BLaER1 (cell line): ENCODE measurements at regions not wholly inside any gene's neighbourhood (a gene's known extent, or its start where the extent isn't known, plus 50 kb on each side); places are given as distances from the start of the nearest gene placed in this dataset.

ENCODE experiments used
- H3K27ac ChIP-seq: shearing (Covaris generic); formaldehyde crosslinking; 2 replicates; pipeline ENCODE4 v1.8.1; 2022
- H3K27me3 ChIP-seq: shearing (Covaris generic); formaldehyde crosslinking; 2 replicates; pipeline ENCODE4 v1.8.1; 2022
- H3K36me3 ChIP-seq: shearing (Covaris generic); formaldehyde crosslinking; 2 replicates; pipeline ENCODE4 v1.8.1; 2022
- H3K4me1 ChIP-seq: shearing (Covaris generic); formaldehyde crosslinking; 2 replicates; pipeline ENCODE4 v1.8.1; 2022
- H3K4me2 ChIP-seq: shearing (Covaris generic); formaldehyde crosslinking; 2 replicates; pipeline ENCODE4 v1.8.1; 2022
- H3K4me3 ChIP-seq: shearing (Covaris generic); formaldehyde crosslinking; 2 replicates; pipeline ENCODE4 v1.8.1; 2022
- H3K9ac ChIP-seq: shearing (Covaris generic); formaldehyde crosslinking; 2 replicates; pipeline ENCODE4 v1.8.1; 2022
- H3K9me3 ChIP-seq: shearing (Covaris generic); formaldehyde crosslinking; 2 replicates; pipeline ENCODE4 v1.8.1; 2022
- H4K20me1 ChIP-seq: shearing (Covaris generic); formaldehyde crosslinking; 2 replicates; pipeline ENCODE4 v1.8.1; 2022
- Cebpa-rat ChIP-seq: shearing (Covaris generic); IDR thresholded peaks from 2 replicates; pipeline ENCODE4 v1.8.1; 2022

DNA sequence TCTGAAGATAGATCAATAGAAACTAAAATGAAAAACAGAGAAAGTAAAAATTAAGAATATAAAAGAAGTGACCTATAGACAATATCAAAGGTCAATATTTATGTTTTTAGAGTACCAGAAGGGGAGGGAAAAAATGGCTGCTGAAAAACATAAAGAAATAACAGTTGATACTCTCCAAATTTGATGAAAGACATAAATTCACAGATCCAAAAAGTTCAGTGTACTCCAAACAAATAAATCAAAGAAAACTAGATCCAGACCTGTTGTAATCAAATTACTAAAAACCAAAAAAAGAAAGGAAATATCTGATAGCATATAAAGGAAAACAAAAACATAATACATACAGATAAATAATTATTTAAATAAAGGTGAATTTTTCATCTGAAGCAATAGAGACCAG lies 1689.1 kb upstream of the TMEFF2 start:
- H3K27me3 ChIP-seq, result no peaks in the 10 kb centered on the region
- H4K20me1 ChIP-seq, result no peaks in the 10 kb centered on the region
- H3K27ac ChIP-seq, result no peak overlapping the region
- no peak for TF ChIP-seq Cebpa-rat
- H3K9me3 ChIP-seq, result no peaks in the 10 kb centered on the region
- H3K4me3 ChIP-seq, result no peak overlapping the region
- H3K9ac ChIP-seq, result no peak overlapping the region
- H3K4me1 ChIP-seq, result no peaks in the 10 kb centered on the region
- no peaks in the 10 kb centered on the region for H3K36me3 ChIP-seq
- H3K4me2 ChIP-seq, result no peak overlapping the region

DNA sequence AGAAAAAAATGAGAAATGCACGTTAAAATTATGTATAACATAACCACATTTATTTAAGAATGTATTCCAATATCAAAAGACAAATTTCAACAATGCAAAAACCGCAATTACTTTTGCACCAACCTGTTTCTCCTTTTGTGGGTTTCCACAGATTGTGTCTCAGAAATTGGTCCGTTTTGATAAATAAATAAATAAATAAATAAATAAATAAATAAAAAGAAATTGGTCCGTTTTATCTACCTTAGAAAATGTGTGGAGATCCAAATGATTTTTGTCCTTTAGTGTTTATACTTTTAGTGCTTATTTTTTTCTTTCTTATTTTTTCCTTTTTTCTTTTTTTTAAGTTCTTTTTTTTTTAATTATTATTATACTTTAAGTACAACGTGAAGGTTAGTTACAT lies 1682.2 kb upstream of the TMEFF2 start:
- Histone ChIP-seq H3K27ac (no peak overlapping the region), H3K27me3 (no peaks in the 10 kb centered on the region), H3K9me3 (no peaks in the 10 kb centered on the region), H3K4me2 (no peak overlapping the region), H3K4me1 (no peaks in the 10 kb centered on the region), H4K20me1 (no peaks in the 10 kb centered on the region), H3K4me3 (no peak overlapping the region), H3K36me3 (no peaks in the 10 kb centered on the region), H3K9ac (no peak overlapping the region)
- TF ChIP-seq Cebpa-rat, result no peak

DNA sequence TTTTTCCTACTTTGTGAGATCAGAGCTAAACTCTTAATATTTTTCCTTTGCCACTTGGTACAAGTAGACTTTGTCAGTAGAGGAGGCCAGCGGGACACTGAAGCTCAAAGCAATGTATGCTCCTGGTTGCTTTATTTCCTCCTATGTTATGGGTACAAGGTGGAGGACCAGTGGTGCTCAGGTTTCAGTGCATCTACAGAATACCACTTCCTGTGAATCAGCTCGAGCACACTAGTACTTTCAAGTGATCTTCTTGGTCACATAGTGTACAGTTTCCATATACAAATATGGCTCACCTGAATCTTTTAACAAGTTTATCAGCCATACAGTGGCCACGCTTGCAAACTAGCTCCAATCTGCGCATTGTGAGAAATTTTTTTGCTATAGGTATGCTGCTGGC lies 1674.8 kb upstream of the TMEFF2 start:
- H3K4me1 ChIP-seq, result no peaks in the 10 kb centered on the region
- H3K36me3 ChIP-seq, result no peaks in the 10 kb centered on the region
- no peak overlapping the region for H3K27ac ChIP-seq
- H3K9me3 ChIP-seq, result no peaks in the 10 kb centered on the region
- no peaks in the 10 kb centered on the region for H4K20me1 ChIP-seq
- no peak overlapping the region for H3K4me3 ChIP-seq
- TF ChIP-seq Cebpa-rat, result no peak
- no peak overlapping the region for H3K9ac ChIP-seq
- H3K4me2 ChIP-seq, result no peak overlapping the region
- H3K27me3 ChIP-seq, result no peaks in the 10 kb centered on the region

DNA sequence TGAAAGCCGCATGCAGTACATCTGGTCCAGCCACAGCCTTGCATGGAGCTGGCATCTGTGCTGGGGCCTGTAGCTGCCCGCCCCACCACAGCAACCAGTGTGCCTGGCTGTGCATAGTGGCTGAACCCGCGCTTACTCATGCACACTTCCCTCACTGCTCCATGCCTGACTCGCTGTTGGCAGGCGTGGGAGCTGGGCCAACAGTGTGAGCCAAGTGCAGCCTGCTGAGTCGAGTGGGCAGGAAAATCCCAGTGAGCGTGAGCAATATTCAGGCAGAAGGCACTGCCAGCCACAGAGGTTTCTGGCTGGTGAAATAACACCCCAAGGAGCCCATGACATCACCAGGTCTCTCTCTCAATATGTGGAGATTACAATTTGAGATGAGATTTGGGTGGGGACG lies 1674.1 kb upstream of the TMEFF2 start:
- H3K9me3 ChIP-seq, result no peaks in the 10 kb centered on the region
- H3K27ac ChIP-seq, result no peak overlapping the region
- no peak overlapping the region for H3K4me2 ChIP-seq
- no peaks in the 10 kb centered on the region for H4K20me1 ChIP-seq
- no peaks in the 10 kb centered on the region for H3K36me3 ChIP-seq
- no peak for TF ChIP-seq Cebpa-rat
- no peak overlapping the region for H3K9ac ChIP-seq
- H3K27me3 ChIP-seq, result no peaks in the 10 kb centered on the region
- no peaks in the 10 kb centered on the region for H3K4me1 ChIP-seq
- H3K4me3 ChIP-seq, result no peak overlapping the region

DNA sequence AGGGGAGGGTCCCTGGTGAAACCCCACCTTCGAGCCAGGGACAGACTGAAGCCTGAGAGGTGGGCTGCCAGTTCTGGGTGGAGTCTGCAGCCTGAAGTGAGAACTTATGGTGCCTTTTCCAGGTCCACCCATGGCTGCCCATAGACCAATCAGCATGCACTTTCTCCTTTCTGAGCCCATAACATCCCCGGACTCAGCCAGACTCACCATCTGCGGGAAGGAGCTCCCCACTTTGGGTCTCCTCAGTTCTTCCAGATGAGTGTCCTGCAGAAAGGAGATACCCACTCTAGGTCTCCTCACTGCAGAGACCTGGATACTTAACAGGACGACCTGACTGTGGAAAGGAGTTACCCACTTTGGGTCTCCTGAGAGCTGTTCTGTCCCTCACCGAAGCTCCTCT lies 1673.4 kb upstream of the TMEFF2 start:
- H3K36me3 ChIP-seq, result no peaks in the 10 kb centered on the region
- H3K9me3 ChIP-seq, result no peaks in the 10 kb centered on the region
- H3K27me3 ChIP-seq, result no peaks in the 10 kb centered on the region
- H3K4me1 ChIP-seq, result no peaks in the 10 kb centered on the region
- H4K20me1 ChIP-seq, result no peaks in the 10 kb centered on the region
- H3K9ac ChIP-seq, result no peak overlapping the region
- no peak overlapping the region for H3K4me2 ChIP-seq
- H3K27ac ChIP-seq, result no peak overlapping the region
- no peak for TF ChIP-seq Cebpa-rat
- no peak overlapping the region for H3K4me3 ChIP-seq

DNA sequence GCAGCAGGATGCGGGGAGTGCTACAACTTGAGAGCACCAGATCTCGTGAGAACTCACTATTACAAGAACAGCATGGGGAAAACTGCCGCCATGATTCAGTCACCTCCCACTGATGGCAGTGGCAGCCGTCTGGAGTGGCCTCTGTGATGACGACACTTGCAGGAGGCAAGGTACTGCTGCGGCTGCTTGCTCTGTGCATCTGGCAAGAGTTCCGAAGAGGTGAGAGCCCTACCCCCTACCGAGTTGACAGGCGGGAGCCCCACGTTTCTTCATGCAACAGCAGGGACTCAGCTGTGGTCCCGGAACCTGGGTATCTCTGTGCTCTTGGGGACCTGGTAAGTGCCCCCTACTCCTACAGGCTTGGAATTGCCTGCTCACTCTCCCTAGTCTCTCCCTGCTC lies 1672.7 kb upstream of the TMEFF2 start:
- no peaks in the 10 kb centered on the region for H3K9me3 ChIP-seq
- H3K4me1 ChIP-seq, result no peaks in the 10 kb centered on the region
- H3K27ac ChIP-seq, result no peak overlapping the region
- no peaks in the 10 kb centered on the region for H4K20me1 ChIP-seq
- no peak overlapping the region for H3K9ac ChIP-seq
- no peak overlapping the region for H3K4me3 ChIP-seq
- H3K36me3 ChIP-seq, result no peaks in the 10 kb centered on the region
- H3K27me3 ChIP-seq, result no peaks in the 10 kb centered on the region
- no peak overlapping the region for H3K4me2 ChIP-seq
- no peak for TF ChIP-seq Cebpa-rat

DNA sequence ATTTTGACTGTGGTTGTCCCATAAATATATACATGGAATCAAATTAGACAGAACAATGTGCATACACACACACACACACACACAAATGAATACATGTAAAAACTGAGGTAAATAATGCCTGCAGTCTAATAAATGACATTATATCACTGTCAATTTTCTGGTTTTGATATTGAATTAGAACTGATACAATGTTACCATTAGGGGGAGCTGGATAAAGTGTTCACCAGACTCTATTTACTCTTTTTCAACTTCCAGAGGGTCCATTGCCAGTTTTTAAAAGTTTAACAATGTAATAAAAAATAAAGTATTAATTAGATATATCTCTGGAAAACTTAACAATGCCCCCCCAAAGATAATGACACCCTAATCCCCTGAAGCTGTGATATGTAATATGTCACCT lies 1666.8 kb upstream of the TMEFF2 start:
- no peaks in the 10 kb centered on the region for H4K20me1 ChIP-seq
- no peak overlapping the region for H3K9ac ChIP-seq
- no peaks in the 10 kb centered on the region for H3K4me1 ChIP-seq
- no peaks in the 10 kb centered on the region for H3K27me3 ChIP-seq
- H3K4me3 ChIP-seq, result no peak overlapping the region
- no peak for TF ChIP-seq Cebpa-rat
- no peaks in the 10 kb centered on the region for H3K9me3 ChIP-seq
- no peak overlapping the region for H3K4me2 ChIP-seq
- no peaks in the 10 kb centered on the region for H3K36me3 ChIP-seq
- no peak overlapping the region for H3K27ac ChIP-seq

DNA sequence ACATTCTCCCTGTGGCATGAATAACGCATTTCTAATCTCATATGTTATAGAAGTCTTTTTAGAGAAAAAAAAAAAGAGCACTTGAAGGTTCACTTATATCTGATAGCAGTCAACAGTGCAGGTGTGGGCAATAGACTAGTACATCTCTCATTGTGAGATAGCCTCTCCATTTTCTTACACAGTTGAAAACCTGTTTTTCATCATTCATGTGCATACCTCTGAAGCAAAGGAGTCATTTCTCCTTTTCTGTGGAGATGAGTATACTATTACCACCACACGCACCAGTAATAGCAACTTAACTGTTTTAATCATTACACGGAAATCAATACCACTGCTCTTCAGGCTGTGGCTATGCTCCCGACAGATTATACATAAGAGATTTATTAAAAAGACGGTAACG lies 1653.3 kb upstream of the TMEFF2 start:
- Histone ChIP-seq H3K36me3 (no peaks in the 10 kb centered on the region), H3K4me1 (no peaks in the 10 kb centered on the region), H3K4me2 (no peak overlapping the region), H3K27ac (no peak overlapping the region), H4K20me1 (no peaks in the 10 kb centered on the region), H3K27me3 (no peaks in the 10 kb centered on the region), H3K9me3 (no peaks in the 10 kb centered on the region), H3K9ac (no peak overlapping the region), H3K4me3 (no peak overlapping the region)
- no peak for TF ChIP-seq Cebpa-rat

DNA sequence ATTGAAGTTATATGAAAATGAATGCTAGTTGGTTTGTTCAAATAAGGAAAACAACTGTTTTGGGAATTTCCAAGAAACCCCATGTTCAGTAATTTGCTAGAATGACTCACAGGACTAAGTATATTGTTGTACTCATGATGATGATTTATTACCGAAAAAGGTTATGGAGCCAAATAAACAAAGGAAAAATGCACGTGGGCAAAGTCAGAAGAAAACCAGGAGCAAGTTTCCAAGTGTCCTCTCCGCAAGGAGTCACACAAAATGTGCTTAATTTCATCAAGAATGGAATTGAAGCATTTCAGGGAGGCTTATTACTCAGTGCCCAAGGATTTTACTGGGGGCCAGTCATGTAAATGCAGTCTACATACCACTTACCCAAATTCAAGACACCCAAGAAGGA lies 1652.4 kb upstream of the TMEFF2 start:
- no peak overlapping the region for H3K27ac ChIP-seq
- no peaks in the 10 kb centered on the region for H3K4me1 ChIP-seq
- no peaks in the 10 kb centered on the region for H4K20me1 ChIP-seq
- H3K4me2 ChIP-seq, result no peak overlapping the region
- no peak overlapping the region for H3K4me3 ChIP-seq
- no peak overlapping the region for H3K9ac ChIP-seq
- H3K27me3 ChIP-seq, result no peaks in the 10 kb centered on the region
- H3K9me3 ChIP-seq, result no peaks in the 10 kb centered on the region
- no peaks in the 10 kb centered on the region for H3K36me3 ChIP-seq
- no peak for TF ChIP-seq Cebpa-rat

DNA sequence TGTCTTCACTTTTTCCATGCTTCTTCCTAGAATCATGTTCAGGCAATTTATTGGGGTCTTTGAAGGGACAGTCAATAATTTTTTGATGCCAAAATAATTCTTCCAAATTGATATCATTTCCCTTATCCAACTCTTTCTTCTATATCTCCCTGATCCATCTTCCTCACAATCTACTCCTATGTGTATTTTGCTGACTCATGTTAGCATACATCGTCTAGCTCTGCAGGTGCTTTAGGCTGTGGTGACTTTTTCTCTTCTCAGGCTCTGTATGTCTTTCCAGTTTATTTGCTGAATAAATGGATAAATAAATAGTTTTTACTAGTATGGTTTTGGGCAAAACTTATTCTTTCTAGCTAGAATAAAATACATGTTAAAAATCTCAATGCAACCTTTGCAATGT lies 1650.9 kb upstream of the TMEFF2 start:
- Histone ChIP-seq H3K27ac (no peak overlapping the region), H3K4me3 (no peak overlapping the region), H3K36me3 (no peaks in the 10 kb centered on the region), H3K9ac (no peak overlapping the region), H3K4me2 (no peak overlapping the region), H4K20me1 (no peaks in the 10 kb centered on the region), H3K9me3 (no peaks in the 10 kb centered on the region), H3K4me1 (no peaks in the 10 kb centered on the region), H3K27me3 (no peaks in the 10 kb centered on the region)
- no peak for TF ChIP-seq Cebpa-rat

DNA sequence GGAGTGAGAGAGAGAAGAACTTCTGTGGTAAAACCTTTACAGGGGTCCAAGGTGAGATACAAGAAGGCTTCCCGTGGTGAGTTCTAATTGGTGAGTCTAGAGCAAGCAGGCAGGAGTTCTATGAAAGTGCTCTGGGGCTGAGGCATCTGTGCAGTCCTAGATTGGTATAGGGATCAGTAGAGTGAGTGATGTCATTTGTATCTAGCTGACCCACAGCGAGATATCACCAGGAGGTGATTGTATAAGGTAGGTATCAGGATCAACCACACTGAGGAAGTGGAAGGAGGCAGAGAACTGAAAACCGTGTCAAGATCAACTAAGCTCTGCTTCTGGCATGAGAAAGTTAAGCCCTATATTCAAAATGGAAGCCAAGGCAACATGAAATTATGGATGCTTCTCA lies 1648.9 kb upstream of the TMEFF2 start:
- Histone ChIP-seq H3K4me3 (no peak overlapping the region), H3K4me1 (no peaks in the 10 kb centered on the region), H3K27ac (no peak overlapping the region), H3K36me3 (no peaks in the 10 kb centered on the region), H4K20me1 (no peaks in the 10 kb centered on the region), H3K9ac (no peak overlapping the region), H3K4me2 (no peak overlapping the region), H3K9me3 (no peaks in the 10 kb centered on the region), H3K27me3 (no peaks in the 10 kb centered on the region)
- no peak for TF ChIP-seq Cebpa-rat
